Limb (tissue), 2 donors: ENCODE measurements at regions not wholly inside any gene's neighbourhood (a gene's known extent, or its start where the extent isn't known, plus 50 kb on each side); places are given as distances from the start of the nearest gene placed in this dataset.

Experiments used
- DNase-seq, 2 donors: peaks; one replicate each; pipeline ENCODE4 v3.0.0-alpha.2; 2016; ENCODE audit errors: extremely low spot score in 2 of 2

- DNase-seq: no peak
These were observed 572.9 kb upstream of the CAMK1G start for GRCh38 chr1:209010475-209011230.

- no peak for DNase-seq
These were observed 570.9 kb upstream of the CAMK1G start for GRCh38 chr1:209012443-209013196.

- no peak for DNase-seq
These were observed 568.4 kb upstream of the CAMK1G start for GRCh38 chr1:209015092-209015491.

GRCh38 chr1:209021622-209022021, 561.9 kb upstream of the CAMK1G start:
- no peak for DNase-seq

- DNase-seq: no peak
These were observed 559.7 kb upstream of the CAMK1G start for GRCh38 chr1:209023790-209024189.

GRCh38 chr1:209029737-209030136, 553.8 kb upstream of the CAMK1G start:
- no peak for DNase-seq

GRCh38 chr1:209030454-209031167, 552.9 kb upstream of the CAMK1G start:
- no peak for DNase-seq

- DNase-seq: no peak
These were observed 546.5 kb upstream of the CAMK1G start for GRCh38 chr1:209037064-209037463.

- no peak for DNase-seq
These were observed 545.2 kb upstream of the CAMK1G start for GRCh38 chr1:209038316-209038715.

GRCh38 chr1:209038735-209039134, 544.8 kb upstream of the CAMK1G start:
- no peak for DNase-seq

- no peak for DNase-seq
These were observed 543.2 kb upstream of the CAMK1G start for GRCh38 chr1:209040351-209040750.

GRCh38 chr1:209041927-209042326, 541.6 kb upstream of the CAMK1G start:
- DNase-seq: no peak

GRCh38 chr1:209042413-209042812, 541.1 kb upstream of the CAMK1G start:
- no peak for DNase-seq

GRCh38 chr1:209045331-209046057, 538.0 kb upstream of the CAMK1G start:
- DNase-seq: no peak

- no peak for DNase-seq
These were observed 537.5 kb upstream of the CAMK1G start for GRCh38 chr1:209046058-209046417.

GRCh38 chr1:209046935-209047334, 536.6 kb upstream of the CAMK1G start:
- DNase-seq: no peak

- DNase-seq: no peak
These were observed 534.4 kb upstream of the CAMK1G start for GRCh38 chr1:209048941-209049669.

GRCh38 chr1:209051570-209051969, 531.9 kb upstream of the CAMK1G start:
- no peak for DNase-seq

GRCh38 chr1:209053587-209053986, 529.9 kb upstream of the CAMK1G start:
- no peak for DNase-seq

GRCh38 chr1:209057083-209057482, 526.4 kb upstream of the CAMK1G start:
- no peak for DNase-seq

- no peak for DNase-seq
These were observed 525.6 kb upstream of the CAMK1G start for GRCh38 chr1:209057901-209058300.
